ENCODE measurements at regions not wholly inside any gene's neighbourhood (a gene's known extent, or its start where the extent isn't known, plus 50 kb on each side); places are given as distances from the start of the nearest gene placed in this dataset.

- TF ChIP-seq MAX (IDR thresholded peaks at IDR 0.05) (no peak), CTCF (CRISPR knock-in tag; IDR thresholded peaks at IDR 0.05) (no peak), ATF6 (CRISPR knock-in tag; conservative IDR thresholded peaks at IDR 0.05) (no peak), RAD21 (CRISPR knock-in tag; IDR thresholded peaks at IDR 0.05) (no peak), ZNF281 (CRISPR knock-in tag; IDR thresholded peaks at IDR 0.05; ENCODE audit: borderline replicate concordance) (no peak), ZNF891 (CRISPR knock-in tag; IDR thresholded peaks at IDR 0.05) (no peak), ATF1 (CRISPR knock-in tag; IDR thresholded peaks at IDR 0.05) (no peak), STAT6 (CRISPR knock-in tag; IDR thresholded peaks at IDR 0.05; ENCODE audit: borderline replicate concordance) (no peak), REST (IDR thresholded peaks at IDR 0.05; ENCODE audit: borderline replicate concordance in 1 of 2, low read depth in 1 of 2, low read length in 2 of 2) (no peak), GLI4 (CRISPR knock-in tag; IDR thresholded peaks at IDR 0.05; ENCODE audit: borderline replicate concordance) (no peak), RARA (CRISPR knock-in tag; IDR thresholded peaks at IDR 0.05) (no peak)
Observed at GRCh38 chr3:78026318-78026828, 986.5 kb downstream of the ROBO2 start.
